Fibroblast of lung (primary cell): ENCODE measurements at regions not wholly inside any gene's neighbourhood (a gene's known extent, or its start where the extent isn't known, plus 50 kb on each side); places are given as distances from the start of the nearest gene placed in this dataset.

Experiments used
- CTCF ChIP-seq, 2 donors: IDR thresholded peaks in 1 of 2; conservative IDR thresholded peaks in 1 of 2; 1 replicate in 1 of 2; 2 replicates in 1 of 2; pipeline ENCODE4 v1.5.1; 2011 to 2012; ENCODE audit warnings: low read length in 2 of 2, control low read depth in 1 of 2, inconsistent platforms in 1 of 2, low read depth in 1 of 2, mild to moderate bottlenecking in 1 of 2
- EZH2 ChIP-seq: IDR thresholded peaks from 2 replicates; pipeline ENCODE4 v1.5.1; 2012; ENCODE audit warnings: low read length, control low read depth, mild to moderate bottlenecking; ENCODE audit errors: missing control alignments

- TF ChIP-seq CTCF (conservative IDR thresholded peaks at IDR 0.05 in 1 of 2, IDR thresholded peaks at IDR 0.05 in 1 of 2; ENCODE audit: low read depth in 1 of 2, low read length in 2 of 2) = no peak
- no peak for TF ChIP-seq EZH2
These were observed 59.6 kb upstream of the GRAMD2B start for GRCh38 chr5:126363658-126364057.
